Urothelium cell line (cell line): ENCODE measurements at regions not wholly inside any gene's neighbourhood (a gene's known extent, or its start where the extent isn't known, plus 50 kb on each side); places are given as distances from the start of the nearest gene placed in this dataset.

Experiments
- DNase-seq: peaks from one replicate; pipeline ENCODE4 v3.0.0; 2011; ENCODE audit warnings: low spot score, mixed read lengths
- FAIRE-seq: peaks from 2 replicates; lab custom pipeline; 2011; peaks lifted over from hg19 to GRCh38; lab: Jason Lieb, UNC

DNA sequence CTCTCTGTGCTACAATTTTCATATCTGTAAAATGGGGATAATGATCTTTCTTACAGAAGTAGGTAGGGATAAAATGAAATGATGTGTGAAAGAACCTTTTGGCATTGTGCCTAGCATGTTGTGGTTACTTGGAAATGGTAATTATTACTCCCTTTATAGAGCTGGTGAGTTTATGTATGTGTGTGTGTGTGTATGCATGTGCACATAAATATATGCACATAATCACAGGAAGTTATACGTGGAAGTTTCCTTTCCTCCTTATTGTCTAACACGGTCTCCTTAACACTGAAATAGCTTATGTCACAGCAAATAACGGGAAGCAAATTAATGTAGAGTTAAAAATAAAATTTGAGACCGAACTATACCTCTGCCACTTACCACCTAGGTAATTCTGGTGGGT, 163.7 kb upstream of the ZBED5 start:
- DNase-seq, result no peak
- FAIRE-seq, result no peak

DNA sequence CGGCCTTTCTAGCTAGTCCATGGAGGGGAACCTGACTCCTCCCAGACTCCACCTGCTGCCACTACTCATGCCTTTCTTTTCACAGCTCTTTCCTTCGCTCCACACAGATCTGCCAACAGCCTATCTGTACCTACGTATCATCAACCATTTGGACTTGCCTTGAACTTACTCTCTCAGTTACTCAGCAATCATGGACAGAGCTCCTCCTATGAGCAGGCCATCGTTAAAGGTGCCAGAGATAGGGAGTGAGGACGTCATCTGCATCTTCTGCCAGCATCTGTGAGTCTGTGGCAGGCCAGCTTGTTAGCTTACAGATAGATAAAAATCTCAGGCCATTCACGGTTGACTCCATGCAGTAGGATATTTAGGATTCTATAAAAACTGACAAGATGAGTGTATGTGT, 162.9 kb upstream of the ZBED5 start:
- DNase-seq (no peak), FAIRE-seq (no peak)

DNA sequence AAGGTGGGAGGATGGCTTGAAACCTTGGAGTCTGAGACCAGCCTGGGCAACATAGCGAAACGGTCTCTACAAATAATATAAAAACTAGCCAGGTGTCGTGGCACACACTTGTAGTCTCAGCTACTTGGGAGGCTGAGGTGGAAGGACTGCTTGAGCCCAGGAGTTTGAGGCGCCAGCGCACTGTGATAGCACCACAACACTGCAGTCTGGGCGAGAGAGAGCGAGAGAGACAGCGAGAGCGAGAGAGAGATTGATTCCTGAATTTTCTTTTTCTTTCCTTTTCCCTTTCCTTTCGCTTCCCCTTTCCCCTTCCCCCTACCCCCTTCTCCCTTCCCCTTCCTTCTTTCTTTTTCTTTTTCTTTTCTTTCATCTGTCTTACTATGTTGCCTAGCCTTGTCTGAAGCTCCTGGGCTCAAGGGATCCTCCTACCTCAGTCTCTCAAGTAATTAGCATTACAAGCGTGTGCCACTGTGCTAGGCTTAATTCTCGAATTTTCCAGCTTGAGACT, 162.4 kb upstream of the ZBED5 start:
- DNase-seq, result no peak
- no peak for FAIRE-seq

DNA sequence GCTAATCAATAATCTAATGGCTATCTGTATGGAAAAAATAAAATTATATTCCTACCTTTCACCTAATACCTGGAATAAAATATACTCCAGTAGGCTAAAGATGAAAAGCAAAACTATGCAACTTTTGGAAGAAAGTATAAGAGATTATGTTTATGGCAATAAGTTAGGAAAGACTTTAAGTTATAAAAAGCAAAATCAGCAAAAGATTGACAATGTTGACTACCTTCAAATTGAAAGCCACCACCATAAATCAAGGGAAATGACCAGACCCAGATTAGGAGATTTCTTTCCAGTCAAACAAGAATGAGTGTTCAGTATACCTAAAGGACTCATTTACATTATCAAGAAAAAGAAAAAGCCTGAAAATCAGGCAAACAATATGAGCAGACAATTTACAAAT, 159.1 kb upstream of the ZBED5 start:
- FAIRE-seq, result no peak
- no peak for DNase-seq

DNA sequence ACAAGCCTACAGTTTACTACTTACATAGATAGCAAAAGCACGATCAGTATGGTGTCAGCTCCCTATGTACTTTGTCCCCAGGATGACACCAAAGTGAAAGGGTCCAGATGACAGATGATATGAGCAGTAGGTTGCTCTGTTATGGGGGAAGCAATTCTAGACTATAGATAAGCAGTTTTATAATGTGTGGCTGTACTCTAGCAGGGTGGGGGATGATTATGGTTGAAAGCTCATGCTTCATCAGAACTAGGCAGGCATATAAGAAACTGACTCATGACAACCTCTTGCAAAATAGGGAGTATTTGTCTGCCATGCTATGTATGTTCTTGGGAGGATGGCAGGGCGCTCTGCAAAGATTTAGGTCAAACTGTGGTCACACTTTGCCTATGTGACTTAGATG, 158.2 kb upstream of the ZBED5 start:
- DNase-seq, result no peak
- peak; percentile 44 for FAIRE-seq

DNA sequence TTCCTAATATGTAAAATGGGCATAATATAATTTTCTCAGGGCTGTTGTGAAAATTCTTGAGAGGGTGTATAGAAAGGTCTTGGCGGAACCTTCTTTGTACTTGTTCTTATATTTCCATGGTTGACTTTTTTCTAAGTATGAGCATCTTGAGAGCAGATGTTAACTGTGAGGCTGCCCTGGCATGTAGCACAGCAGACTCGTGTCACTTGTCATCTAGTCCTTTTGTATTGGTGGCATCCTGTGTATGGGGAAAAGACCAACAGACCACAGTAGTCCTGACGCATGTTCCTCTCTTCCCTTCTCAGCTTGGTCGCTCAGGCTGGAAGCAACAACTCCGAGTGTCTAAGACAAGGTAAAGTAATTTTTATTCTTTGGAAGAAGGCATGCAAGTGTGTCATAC, 153.8 kb upstream of the ZBED5 start:
- DNase-seq (no peak), FAIRE-seq (no peak)

DNA sequence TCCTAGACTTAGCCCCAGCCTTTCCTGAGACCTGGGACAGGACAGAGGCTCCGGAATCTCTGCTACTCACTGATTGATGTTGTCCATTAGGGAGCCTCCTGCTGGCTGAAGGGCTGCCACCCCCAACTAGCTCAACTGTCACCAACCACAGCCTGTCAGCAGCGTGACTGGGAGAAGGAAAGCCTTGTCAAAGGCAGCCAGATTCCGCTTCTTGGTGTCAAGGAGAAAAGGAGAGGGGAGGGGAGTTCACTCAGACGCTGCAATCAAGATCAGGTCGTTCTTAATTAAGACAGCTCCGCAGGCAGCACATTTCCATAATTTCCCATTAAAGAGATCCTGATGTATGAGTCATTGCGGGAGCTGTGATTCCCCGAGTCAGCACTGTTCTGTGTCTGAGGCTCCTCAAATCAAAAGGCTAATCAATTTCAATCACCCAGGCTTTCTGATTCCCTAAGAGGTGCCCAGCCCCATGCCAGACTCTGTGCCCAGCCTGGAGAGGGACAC, 152.8 kb upstream of the ZBED5 start:
- peak; percentile 36 for DNase-seq

DNA sequence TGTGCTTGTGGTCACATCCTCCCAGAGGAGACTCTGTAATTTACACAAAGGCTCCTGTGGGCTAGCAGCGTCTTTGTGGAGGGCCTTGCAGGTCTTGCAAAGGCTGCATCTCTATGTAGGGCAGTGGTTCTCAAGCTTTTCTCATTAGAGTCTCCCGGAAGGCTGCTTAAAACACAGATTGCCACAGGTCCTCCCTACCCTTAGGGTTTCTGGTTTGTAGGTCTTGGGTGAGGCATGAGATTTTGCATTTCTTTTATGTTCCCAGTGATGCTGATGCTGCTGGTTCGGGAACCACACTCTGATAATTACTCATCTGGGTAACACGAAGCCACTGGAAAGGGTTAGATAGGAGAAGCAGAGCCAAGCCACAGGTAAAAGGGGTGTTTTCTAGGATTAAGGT, 151.3 kb upstream of the ZBED5 start:
- DNase-seq, result no peak
- no peak for FAIRE-seq

More for the DNA sequence above, 152.8 kb upstream of the ZBED5 start:
- no peak for FAIRE-seq

DNA sequence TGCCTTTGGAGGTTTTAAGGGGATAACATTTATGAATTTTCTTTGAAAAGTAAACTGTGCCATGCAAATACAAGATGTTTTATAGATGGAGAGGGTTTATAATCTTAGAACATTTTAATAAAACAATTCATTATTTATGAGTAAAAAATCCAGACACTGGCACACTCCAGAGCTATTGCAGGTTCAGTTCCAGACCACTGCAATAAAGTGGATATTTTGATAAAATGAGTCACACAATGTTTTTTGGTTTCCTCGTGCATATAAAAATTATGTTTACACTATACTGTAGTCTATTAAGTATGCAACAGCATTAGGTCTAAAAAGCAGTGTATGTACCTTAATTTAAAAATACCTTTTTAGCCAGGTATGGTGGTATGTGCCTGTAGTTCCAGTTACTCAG, 146.2 kb upstream of the ZBED5 start:
- no peak for FAIRE-seq
- no peak for DNase-seq

DNA sequence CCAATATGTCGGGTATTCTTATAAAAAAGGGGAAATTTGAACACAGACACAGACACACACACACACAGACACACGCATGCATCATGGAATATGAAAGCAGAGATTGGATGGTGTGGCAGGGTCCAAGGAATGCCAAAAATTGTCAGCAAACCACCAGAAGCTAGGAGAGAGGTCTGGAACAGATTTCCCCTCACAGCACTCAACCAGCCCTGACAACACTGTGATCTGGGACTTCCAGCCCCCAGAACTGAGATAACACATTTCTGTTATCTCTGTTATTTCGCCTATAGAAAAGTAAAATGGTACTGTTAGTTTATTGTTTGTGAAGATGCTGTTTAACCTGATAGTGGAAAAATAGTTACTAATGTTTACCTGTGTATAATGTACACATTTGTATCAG, 145.4 kb upstream of the ZBED5 start:
- FAIRE-seq, result no peak
- no peak for DNase-seq

DNA sequence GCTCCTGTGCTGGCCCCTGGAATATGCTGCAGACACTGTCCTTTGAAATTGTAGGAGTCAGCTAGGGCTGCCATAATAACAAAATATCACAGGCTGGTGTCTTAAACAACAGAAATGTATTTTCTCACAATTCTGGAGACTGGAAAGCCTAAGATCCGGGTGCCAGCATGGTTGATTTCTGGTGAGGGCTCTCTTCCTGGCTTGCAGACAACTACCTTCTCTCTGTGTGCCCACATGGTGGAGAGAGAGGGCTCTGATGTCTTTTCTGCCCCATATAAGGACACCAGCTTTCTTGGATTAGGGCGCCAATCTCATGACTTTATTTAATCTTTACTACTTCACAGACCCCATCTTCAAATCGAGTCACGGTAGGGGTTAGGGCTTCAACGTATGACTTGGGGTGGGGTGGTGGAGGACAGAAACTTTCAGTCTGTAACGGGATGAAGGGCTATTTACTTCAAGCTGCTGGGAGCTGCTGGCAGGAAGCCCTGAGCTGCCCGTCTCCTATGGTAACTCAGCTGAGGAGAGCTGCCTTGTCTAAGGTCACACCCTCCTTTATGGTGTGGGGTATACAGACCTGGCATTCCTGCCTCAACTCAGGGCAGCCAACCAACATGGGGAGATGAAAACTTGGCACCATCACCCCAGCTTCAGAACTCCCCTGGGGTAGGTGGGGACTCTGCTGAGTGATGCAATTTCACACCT, 142.9 kb upstream of the ZBED5 start:
- FAIRE-seq (no peak), DNase-seq (no peak)

DNA sequence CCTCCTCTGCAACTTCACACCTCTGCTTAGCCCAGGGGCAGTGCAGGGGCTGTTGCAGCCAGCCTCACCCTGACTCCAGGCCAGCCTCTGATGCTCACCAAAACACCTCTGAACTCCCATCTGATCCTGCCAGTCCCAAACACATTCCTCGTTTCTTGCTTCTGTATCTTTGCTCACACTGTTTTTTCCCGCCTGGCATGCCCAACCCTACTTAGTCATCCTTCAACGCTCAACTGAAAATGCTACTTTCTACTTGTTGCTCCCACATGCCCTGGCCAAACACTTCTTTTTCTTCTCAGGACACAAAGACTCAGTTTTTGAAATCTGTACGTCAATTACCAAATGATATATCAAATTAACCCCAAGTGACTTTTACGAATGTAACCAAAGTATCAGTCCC, 140.8 kb upstream of the ZBED5 start:
- DNase-seq (no peak), FAIRE-seq (no peak)

DNA sequence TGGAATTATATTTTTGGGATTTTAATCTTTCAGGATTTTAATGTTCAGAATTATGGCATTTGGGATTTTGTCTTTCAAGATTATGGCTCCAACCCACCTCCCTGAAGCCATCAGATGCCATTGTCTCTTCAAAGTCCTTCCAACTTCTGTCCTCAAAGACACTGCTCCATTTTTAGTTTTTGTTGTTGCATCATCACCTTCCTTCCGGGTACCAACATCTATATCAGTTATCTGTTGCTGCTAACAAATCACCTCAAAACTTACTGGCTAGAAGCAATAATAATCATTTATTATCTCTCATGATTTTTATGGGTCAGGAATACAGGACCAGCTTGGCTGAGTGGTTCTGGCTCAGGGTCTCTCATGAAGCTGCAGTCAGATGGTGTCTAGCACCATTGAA, 138.8 kb upstream of the ZBED5 start:
- no peak for FAIRE-seq
- DNase-seq, result no peak

DNA sequence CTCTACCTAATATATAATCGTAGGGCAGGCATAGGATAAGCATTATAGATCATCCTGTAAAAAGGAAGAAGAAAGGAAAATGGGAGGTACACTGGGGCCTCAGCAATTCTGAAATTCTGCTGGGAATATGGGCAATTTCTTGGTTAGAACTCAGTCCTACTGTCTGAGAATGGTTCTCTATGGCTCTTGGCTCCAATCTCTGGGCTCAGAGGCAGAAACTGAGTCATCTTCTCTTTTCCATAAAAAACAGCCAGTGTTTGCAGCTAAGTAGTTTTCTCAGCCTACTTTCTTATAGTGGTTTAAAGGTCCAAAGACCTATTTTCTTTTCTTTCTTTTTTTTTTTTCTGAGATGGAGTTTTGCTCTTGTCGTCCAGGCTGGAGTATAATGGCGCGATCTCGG, 135.8 kb upstream of the ZBED5 start:
- no peak for DNase-seq

DNA sequence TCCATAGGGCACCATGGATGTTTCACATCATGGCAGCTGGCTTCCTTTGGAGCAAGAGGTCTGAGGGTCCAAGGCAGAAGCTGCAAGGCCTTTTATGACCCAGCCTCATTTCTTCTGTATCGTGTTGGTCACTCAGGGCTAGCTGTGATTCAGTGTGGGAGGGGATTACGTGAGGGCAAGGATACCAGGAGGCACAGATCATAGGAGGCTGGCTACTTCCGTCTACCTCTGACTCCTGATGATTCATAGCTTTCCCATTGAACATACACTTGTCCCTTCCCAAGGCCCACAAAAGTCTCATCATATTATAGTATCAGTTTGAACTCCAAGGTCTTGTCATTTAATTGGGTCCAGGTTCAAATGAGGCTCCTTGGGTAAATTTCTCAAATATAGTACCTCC, 135.3 kb upstream of the ZBED5 start:
- FAIRE-seq (no peak), DNase-seq (no peak)

More for the DNA sequence above, 135.8 kb upstream of the ZBED5 start:
- FAIRE-seq, result no peak

DNA sequence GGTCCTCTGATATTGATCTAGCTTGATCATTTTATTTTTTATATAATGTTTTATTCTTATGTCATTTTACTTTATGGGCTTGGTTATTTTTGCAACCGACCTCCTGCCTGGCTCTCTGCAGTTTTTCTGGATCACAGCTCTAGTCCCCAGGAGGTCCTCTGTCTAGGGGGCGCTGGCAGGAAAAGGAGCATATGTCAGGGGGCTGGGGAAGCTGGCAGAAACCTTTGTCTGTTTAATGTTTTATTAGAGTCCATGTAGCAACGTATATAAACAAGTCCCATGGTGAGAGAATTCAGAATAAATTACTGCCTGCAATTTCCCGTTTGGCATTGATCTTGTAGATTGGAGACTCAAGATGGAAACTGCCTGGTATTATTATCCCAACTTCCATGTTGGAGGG, 133.5 kb upstream of the ZBED5 start:
- FAIRE-seq (no peak), DNase-seq (no peak)

DNA sequence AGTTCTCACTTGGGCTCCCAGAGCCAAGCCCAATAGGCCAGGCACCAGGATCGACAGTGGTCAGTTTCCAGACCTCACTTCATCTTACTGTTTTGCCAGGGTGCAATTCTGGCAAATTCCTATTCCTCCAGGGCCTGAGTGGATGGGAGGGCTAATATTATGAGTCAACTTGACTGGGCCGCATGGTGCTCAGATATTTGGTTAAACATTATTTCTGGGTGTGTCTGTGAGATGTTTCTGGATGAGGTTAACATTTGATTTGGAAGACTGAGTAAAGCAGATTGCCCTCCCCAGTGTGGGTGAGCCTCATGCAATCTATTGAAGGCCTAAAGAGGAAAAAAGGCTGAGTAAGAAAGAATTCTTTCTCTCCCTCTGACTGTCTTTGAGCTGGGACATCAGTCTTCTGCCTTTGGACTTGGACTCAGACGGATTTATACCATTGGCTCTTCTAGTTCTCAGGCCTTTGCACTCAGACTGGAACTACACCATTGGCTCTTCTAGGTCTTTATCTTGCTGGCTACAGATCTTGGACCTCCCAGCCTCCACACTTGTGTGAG, 132.9 kb upstream of the ZBED5 start:
- no peak for FAIRE-seq
- DNase-seq, result no peak

DNA sequence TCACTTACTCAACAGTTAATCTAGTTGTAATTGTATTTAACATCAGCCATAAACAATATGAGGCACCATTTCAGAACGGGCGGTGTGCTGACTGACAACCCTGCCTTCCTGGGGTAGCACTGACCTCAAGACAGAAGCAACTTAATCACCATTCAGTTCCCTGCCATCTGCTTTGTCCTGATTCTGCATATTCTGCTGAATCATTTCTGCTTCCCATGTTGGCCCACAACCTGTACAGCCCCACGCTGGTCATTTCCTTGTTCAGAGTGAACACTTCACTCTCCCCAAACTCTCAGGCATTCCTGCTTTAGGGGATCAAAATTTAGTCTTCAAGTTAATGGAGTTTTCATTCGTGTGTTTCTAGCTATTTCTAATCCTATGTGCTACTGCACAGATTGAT, 132.3 kb upstream of the ZBED5 start:
- FAIRE-seq (no peak), DNase-seq (no peak)

DNA sequence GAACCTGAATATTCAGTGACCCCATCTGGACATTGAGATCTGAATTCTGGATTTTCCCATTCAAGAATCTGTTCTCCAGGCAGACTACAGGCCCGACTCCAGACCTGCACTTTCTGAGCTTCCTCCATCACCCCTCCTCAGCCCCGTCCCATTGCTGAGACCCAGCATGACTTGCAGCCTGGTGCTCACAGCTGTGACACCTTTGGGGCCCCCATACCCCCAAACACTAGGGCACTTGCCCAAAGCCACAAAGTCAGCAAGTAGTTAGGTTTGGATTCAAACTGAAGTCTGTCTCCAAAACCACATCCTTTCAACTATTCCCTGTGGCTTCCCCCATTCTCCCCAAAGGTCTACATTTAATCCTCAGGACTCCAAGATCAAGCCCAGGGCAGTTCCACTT, 128.2 kb upstream of the ZBED5 start:
- FAIRE-seq (no peak), DNase-seq (no peak)

DNA sequence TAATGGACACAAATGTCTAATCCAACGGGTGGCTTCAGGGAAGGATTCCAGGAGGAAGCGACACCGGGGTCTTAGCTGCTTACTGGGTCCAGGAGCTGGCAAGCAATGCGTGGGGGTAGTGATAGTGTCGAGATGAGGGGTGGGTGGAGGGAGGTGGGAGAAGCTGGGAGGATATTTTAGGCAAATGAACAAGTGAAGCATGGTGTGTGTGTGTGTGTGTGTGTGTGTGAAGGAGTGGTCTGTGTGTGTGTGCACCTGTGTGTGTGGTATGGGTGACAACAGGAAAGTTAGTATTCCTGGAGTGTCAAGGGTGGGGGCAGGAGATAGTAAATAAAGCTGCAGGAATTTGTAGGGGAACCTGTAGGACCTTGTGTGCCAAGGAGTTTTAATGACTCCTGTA, 126.9 kb upstream of the ZBED5 start:
- DNase-seq, result no peak
- no peak for FAIRE-seq

DNA sequence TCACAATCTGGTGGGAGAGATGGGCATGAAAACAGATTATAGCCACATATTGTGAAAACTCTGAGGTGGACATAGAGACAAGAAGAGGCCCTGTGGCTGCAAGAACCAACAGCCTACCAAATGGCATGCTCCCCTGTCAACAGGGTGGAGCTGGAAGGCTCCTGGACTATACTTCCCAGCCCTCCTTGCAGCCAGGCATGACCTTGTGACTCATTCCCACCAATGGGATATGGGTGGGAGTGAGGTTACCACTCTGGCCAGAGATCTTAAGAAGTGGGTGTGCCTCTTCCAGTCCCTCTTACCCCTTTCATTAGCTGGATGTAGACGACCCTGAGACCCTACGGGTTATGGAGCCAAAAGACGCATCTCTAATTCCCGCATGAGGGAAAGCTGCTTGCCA, 126.4 kb upstream of the ZBED5 start:
- FAIRE-seq (no peak), DNase-seq (no peak)

DNA sequence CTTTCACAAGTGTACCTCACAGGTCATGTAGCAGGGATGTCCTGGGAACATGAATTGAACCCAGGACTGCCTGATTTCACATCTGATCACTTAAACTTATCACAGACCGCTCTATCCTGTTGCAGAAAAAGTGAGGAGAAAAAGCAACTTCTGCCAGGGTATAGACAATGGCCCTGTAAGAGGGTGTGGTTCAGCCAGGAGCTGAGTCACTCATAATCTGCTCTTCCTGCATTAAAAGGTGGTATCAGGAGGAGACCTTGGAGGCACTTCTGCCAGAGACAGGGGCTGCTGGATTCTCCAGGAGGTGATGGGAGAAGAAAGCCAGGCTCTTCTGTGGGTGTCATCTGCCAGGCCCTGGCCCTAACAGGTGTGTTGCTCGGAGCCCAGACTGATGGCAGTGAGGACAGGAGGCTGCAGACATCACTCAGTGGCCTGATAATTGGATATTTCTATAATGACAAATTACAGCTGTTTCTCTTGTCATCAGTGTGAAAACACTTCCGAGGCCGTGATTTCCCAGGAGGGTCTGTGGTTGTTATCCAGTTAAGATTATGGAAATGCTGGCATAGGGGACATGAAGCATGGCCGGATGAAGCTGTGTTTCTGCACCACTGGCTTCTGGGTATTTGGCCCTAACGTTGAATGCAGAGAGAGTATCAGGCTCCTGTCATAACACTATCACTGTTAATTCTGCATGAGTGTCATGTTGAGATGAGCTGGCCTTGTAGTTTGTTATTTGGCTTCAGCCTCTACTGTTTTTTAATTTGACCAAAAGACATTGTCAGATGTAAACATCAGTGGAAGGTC, 125.1 kb upstream of the ZBED5 start:
- FAIRE-seq (no peak), DNase-seq (no peak)
